Activated CD4-positive, alpha-beta memory T cell treated with anti-CD3 and anti-CD28 coated beads, Interleukin-2, amount 10 ng/mL, durations not matched to agents 7 days and 5 days (primary cell): ENCODE measurements at regions not wholly inside any gene's neighbourhood (a gene's known extent, or its start where the extent isn't known, plus 50 kb on each side); places are given as distances from the start of the nearest gene placed in this dataset.

ENCODE experiments used
- CTCF ChIA-PET: fragments of 350-600 bp; sonication (Branson Sonifier 250); formaldehyde crosslinking; loops from one replicate; lab custom pipeline; 2021; ENCODE audit warnings: antibody characterized with exemption, inconsistent platforms; lab: Charles Lee
- POLR2A ChIA-PET: fragments of 350-600 bp; sonication (Branson Sonifier 250); formaldehyde crosslinking; loops from one replicate; lab custom pipeline; 2021; ENCODE audit warnings: antibody characterized with exemption; lab: Charles Lee
- DNase-seq: peaks from one replicate; pipeline ENCODE4 v3.0.0-alpha.2; 2020
- H3K27ac Mint-ChIP-seq: one replicate; pipeline ENCODE4 v1.8.0; 2021; ENCODE audit warnings: mild to moderate bottlenecking, mixed read lengths
- H3K27me3 Mint-ChIP-seq: one replicate; pipeline ENCODE4 v1.8.0; 2021; ENCODE audit warnings: mixed read lengths
- H3K36me3 Mint-ChIP-seq: one replicate; pipeline ENCODE4 v1.8.0; 2021; ENCODE audit warnings: low read depth, mixed read lengths
- H3K4me1 Mint-ChIP-seq: one replicate; pipeline ENCODE4 v1.8.0; 2021; ENCODE audit warnings: mixed read lengths
- H3K4me3 Mint-ChIP-seq: one replicate; pipeline ENCODE4 v1.8.0; 2021; ENCODE audit warnings: mild to moderate bottlenecking, mixed read lengths
- H3K9me3 Mint-ChIP-seq: one replicate; pipeline ENCODE4 v1.8.0; 2021; ENCODE audit warnings: mixed read lengths

DNA sequence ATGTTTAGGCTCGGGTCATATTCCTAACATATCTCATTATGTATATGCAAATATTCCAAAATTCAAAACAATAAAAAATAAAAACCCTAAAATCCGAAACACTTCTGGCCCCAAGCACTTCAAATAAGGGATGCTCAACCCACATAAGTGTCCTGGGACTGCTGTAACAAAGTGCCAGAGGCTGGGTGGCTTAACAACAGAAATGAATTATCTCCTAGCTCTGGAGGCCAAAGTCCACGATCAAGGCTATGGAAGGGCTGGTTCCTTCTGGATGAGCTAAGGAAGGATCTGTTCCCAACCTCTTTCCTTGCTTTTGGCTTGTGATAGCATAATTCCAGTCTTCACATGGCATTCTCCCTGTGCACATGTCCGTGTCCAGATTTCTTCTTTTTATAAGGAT lies 181.6 kb upstream of the NFE2L3 start:
- H3K36me3 Mint-ChIP-seq: no peaks in the 10 kb centered on the region

DNA sequence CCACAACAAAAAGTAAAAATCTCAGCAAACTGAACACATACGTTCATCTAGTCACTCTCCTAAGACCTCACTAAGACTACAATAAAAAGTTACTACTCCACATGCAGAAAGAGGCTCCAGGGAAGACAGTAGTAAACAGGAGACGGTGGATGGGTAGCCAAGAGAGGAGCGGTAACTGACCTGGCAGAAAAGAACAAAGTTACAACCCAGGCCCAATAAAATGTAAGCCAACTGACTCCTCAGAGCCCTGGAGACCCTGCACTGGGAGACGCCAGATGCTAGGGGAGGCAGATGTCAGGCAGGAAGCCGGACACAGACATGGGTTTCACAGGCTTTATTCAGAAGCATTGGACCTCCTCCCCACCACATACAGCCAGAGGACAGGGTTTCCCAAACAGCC lies 181.1 kb upstream of the NFE2L3 start:
- ChIA-PET POLR2A (no interaction called here), CTCF (no interaction called here)
- Mint-ChIP-seq H3K36me3 (no peaks in the 10 kb centered on the region), H3K9me3 (no peaks in the 10 kb centered on the region), H3K4me1 (peaks cover 24% of the 10 kb centered on the region), H3K27me3 (peaks cover 17% of the 10 kb centered on the region), H3K27ac (no peak overlapping the region), H3K4me3 (no peak overlapping the region)
- DNase-seq: no peak

More for the DNA sequence above, 181.6 kb upstream of the NFE2L3 start:
- Mint-ChIP-seq H3K27ac (no peak overlapping the region), H3K4me1 (peaks cover 24% of the 10 kb centered on the region), H3K9me3 (no peaks in the 10 kb centered on the region), H3K27me3 (peaks cover 20% of the 10 kb centered on the region), H3K4me3 (no peak overlapping the region)
- CTCF ChIA-PET: no interaction called here
- DNase-seq: no peak
- POLR2A ChIA-PET: no interaction called here

DNA sequence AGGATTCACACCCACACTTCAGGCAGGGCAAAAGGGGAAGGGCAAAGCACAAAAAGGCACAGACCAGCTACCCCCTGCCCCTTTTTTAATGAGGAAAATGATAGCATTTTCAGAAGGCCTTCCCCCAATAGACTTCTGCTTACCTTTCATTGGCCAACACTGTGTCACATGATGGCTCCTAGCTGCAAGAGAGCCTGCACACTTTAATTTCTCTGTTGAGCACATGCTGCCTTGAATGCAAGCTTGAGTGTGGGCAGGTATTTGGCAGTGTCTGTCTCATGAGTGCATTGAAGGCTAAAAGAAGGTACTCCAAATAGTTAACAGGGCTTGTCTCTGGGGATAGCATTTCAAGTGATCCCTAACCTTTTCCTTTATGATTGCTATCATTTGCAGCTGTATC lies 175.4 kb upstream of the NFE2L3 start:
- Mint-ChIP-seq H3K4me3 (no peak overlapping the region), H3K27me3 (peaks cover 10% of the 10 kb centered on the region), H3K4me1 (no peaks in the 10 kb centered on the region), H3K27ac (no peak overlapping the region), H3K36me3 (no peaks in the 10 kb centered on the region), H3K9me3 (peaks cover 3% of the 10 kb centered on the region)
- ChIA-PET CTCF (no interaction called here), POLR2A (no interaction called here)
- DNase-seq: no peak

DNA sequence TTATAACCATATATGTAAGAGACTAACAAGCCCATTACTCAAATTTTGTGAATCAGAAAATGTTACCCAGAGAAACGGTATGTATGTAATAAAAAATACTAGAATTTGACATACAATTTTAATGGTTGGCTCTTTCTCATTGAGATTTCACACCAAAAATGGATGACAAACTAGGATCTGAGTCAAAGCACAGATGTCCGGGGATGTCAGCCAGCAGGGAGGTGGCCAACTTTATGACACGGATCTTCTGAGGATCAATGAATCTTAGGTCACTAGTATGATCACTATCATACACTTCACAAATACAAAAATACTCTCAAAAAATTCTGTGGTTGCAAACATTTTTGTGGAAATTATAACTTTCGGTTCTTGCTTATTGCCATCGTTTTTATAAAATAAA lies 173.5 kb upstream of the NFE2L3 start:
- peaks cover 4% of the 10 kb centered on the region for H3K27me3 Mint-ChIP-seq
- no peaks in the 10 kb centered on the region for H3K36me3 Mint-ChIP-seq
- POLR2A ChIA-PET: no interaction called here
- H3K27ac Mint-ChIP-seq: no peak overlapping the region
- H3K4me1 Mint-ChIP-seq: no peaks in the 10 kb centered on the region
- CTCF ChIA-PET: no interaction called here
- H3K9me3 Mint-ChIP-seq: peaks cover 3% of the 10 kb centered on the region
- DNase-seq: no peak
- H3K4me3 Mint-ChIP-seq: no peak overlapping the region

DNA sequence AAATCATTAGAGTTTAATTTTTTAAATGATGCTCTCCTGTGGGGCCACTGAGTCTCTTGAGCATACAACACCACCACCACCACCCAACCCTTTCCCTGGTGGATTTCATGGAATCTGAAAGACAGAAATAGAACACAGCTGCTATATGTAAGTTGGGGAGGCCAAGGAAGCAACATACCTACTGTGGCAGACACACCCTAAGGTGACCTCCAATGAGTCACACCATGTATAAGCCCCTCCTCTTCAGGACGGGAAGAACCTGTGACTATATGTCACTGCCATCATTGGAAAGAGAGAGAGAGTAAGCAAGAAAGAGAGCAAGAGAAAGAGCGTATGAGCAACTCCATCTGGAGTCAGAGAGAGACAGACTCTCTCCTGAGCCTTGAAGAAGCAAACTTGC lies 172.4 kb upstream of the NFE2L3 start:
- DNase-seq: no peak
- ChIA-PET CTCF (no interaction called here), POLR2A (no interaction called here)
- Mint-ChIP-seq H3K4me3 (no peak overlapping the region), H3K27me3 (peaks cover 7% of the 10 kb centered on the region), H3K36me3 (no peaks in the 10 kb centered on the region), H3K9me3 (peaks cover 3% of the 10 kb centered on the region), H3K27ac (no peak overlapping the region), H3K4me1 (no peaks in the 10 kb centered on the region)

DNA sequence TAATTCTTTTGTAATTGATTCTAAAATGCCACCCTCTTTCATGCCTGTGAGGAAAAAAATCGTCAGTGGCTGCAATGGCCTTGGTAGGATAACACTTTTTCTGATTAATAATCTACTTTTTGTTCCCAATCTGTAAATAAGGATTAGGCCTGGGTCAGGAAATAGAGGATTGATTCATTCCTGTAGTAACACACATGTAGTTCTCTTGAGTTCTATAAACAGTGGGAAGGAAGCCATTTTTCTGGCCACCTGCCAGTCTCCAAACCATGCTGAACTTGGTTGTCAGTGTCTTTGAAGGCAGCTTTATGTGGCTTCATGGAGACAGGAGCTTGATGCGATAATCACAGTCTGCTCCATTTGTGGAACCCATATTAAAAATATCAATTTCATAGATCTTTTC lies 169.3 kb upstream of the NFE2L3 start:
- H3K4me3 Mint-ChIP-seq: no peak overlapping the region

DNA sequence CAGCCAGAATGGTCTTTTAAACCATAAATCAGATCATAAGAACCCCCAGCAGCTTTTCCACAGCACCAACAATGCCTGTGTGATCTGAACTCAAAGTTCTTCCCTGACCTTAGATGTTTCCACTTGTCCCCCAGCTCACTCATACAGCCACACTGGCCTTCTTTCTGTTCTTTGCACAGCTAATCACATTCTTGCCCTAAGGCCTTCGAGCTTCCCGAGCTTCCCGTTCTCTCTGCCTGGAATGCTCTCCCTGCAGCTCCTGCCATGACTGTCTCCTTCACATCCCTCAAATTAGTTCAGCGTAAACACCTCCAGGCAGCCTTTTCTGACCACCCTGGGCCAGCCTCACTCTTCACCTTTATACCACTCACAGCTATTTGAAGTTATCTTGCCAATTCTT lies 166.8 kb upstream of the NFE2L3 start:
- CTCF ChIA-PET: no interaction called here
- DNase-seq: no peak
- Mint-ChIP-seq H3K9me3 (no peaks in the 10 kb centered on the region), H3K4me1 (peaks cover 2% of the 10 kb centered on the region), H3K4me3 (no peak overlapping the region), H3K27ac (no peak overlapping the region), H3K27me3 (peaks cover 14% of the 10 kb centered on the region), H3K36me3 (no peaks in the 10 kb centered on the region)
- POLR2A ChIA-PET: no interaction called here

More for the DNA sequence above, 169.3 kb upstream of the NFE2L3 start:
- H3K9me3 Mint-ChIP-seq: no peaks in the 10 kb centered on the region
- ChIA-PET POLR2A (no interaction called here), CTCF (no interaction called here)
- no peak overlapping the region for H3K27ac Mint-ChIP-seq
- no peak for DNase-seq
- peaks cover 11% of the 10 kb centered on the region for H3K27me3 Mint-ChIP-seq
- H3K4me1 Mint-ChIP-seq: peaks cover 2% of the 10 kb centered on the region
- no peaks in the 10 kb centered on the region for H3K36me3 Mint-ChIP-seq

DNA sequence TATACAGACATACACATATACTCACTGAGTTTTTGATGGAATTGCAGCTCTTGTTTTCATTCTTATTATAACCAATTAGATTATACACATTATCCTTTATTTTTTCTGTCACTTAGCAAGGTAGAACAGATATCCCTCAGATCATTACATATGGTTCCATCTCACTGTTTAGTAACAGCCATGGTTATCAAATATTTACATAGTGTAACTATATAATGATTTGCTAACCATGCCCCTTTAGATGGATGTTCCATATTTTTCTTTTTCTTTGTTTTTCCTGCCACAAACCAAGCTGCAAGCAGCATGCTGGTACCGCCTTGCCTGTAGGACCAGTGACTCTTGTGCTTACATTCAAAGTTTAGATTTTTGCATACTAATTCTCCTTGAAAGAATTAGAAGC lies 163.4 kb upstream of the NFE2L3 start:
- H3K27ac Mint-ChIP-seq: no peak overlapping the region
- no peak overlapping the region for H3K4me3 Mint-ChIP-seq
- POLR2A ChIA-PET: no interaction called here
- no peaks in the 10 kb centered on the region for H3K9me3 Mint-ChIP-seq
- peaks cover 2% of the 10 kb centered on the region for H3K4me1 Mint-ChIP-seq
- DNase-seq: no peak
- CTCF ChIA-PET: interaction anchor here (1.4 kb wide), 1 partner anchor 96 kb away, joined by 3 read pairs; no protein-coding TSS in a partner anchor
- H3K36me3 Mint-ChIP-seq: no peaks in the 10 kb centered on the region
- peaks cover 23% of the 10 kb centered on the region for H3K27me3 Mint-ChIP-seq

DNA sequence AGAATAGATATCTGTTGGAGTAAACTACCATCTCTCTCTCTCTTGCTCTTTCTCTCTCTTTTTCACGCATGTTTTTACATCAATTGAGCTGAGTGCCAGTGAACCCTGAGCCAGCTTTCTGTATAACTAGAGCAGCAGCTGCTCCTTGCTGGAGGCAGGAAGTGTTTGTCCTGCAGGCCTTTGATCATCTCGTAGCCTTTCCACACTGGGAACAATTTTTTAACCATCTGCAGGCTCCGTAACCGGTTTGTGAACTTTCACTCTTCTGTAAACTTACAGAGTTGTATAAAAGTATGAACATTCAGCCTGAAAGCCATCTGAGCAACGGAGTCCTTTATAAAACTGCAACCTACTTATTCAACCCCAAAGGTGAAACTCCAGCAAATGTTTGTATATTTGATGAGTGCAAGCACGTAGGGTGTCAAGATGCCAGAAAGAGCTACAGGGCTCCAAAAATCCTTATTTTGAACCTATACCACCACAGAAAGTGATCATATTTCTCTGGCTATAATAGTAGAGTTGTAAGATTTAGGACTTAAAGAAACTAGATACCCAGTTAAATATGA lies 162.8 kb upstream of the NFE2L3 start:
- Mint-ChIP-seq H3K4me3 (no peak overlapping the region), H3K27ac (no peak overlapping the region), H3K4me1 (peaks cover 2% of the 10 kb centered on the region), H3K36me3 (no peaks in the 10 kb centered on the region), H3K27me3 (peaks cover 23% of the 10 kb centered on the region), H3K9me3 (no peaks in the 10 kb centered on the region)
- DNase-seq: no peak
- POLR2A ChIA-PET: no interaction called here
- CTCF ChIA-PET: no interaction called here

DNA sequence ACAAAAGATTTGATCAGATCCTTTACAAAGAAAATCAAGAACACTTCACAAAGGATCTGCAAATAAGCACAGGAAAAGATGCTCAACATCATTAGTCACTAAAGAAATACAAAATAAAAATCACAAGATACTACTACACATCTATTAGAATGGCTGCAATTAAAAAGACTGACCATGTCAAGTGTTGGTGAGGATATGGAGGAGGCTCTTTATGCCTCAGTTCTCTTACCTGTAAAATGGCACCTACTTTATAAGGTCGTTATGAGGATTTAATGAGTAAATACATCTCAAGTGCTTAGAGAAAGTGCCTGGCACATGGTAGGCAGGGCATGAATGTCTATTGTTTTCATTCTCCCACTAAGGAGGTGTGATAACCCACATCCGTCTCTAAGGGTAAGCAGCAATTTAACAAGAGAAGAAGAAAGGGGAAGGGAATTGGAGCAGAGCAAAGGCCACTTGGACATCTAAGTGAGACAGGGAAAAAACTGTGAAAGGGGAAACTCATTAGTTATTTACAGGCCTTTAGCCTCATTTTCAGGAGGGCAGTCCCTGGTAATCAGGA lies 157.5 kb upstream of the NFE2L3 start:
- no peak for DNase-seq
- no peaks in the 10 kb centered on the region for H3K9me3 Mint-ChIP-seq
- peaks cover 5% of the 10 kb centered on the region for H3K4me1 Mint-ChIP-seq
- ChIA-PET CTCF (no interaction called here), POLR2A (no interaction called here)
- H3K27me3 Mint-ChIP-seq: peaks cover 20% of the 10 kb centered on the region
- H3K4me3 Mint-ChIP-seq: no peak overlapping the region
- H3K27ac Mint-ChIP-seq: no peak overlapping the region
- H3K36me3 Mint-ChIP-seq: no peaks in the 10 kb centered on the region

DNA sequence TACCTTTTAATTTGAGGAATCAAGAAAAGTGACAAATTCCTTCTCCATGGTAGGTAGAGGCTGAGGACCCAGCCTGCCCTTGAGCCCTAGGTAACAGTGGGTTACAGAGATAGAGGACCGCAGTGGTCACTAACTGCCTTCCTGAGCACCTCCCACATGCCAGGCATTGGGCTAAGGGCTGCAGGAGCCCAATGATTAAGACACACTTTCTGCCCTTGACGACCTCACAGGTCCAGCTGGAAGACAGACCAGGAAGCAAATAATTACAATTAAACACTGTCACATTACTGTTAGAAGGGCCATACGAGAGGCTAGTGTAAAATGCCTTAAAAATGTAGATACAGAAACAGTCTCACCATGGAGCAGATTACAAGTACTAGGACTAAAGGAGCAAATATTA lies 156.8 kb upstream of the NFE2L3 start:
- peaks cover 5% of the 10 kb centered on the region for H3K4me1 Mint-ChIP-seq
- no peaks in the 10 kb centered on the region for H3K36me3 Mint-ChIP-seq
- ChIA-PET CTCF (no interaction called here), POLR2A (no interaction called here)
- no peak overlapping the region for H3K4me3 Mint-ChIP-seq
- no peaks in the 10 kb centered on the region for H3K9me3 Mint-ChIP-seq
- no peak overlapping the region for H3K27ac Mint-ChIP-seq
- H3K27me3 Mint-ChIP-seq: peaks cover 20% of the 10 kb centered on the region
- no peak for DNase-seq

DNA sequence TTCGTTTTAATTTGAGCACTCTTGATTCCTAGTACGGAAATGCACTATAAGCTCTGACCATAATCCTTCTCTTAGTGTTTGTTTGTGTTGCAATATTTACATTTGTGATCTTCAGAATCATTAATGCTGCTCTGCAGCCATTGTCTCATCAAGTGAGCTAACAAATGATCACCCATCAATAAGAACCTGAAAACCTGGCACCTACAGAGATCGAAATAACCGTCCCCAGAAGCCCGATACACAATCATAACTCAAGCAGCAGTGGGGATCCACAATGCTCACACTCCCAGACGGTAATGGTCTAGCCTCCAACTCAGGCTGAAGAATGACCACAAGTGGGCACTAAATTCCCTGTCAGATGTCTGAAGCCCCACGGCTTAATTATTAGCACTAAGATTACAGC lies 156.0 kb upstream of the NFE2L3 start:
- Mint-ChIP-seq H3K27ac (no peak overlapping the region), H3K36me3 (no peaks in the 10 kb centered on the region), H3K9me3 (no peaks in the 10 kb centered on the region), H3K27me3 (peaks cover 15% of the 10 kb centered on the region), H3K4me3 (no peak overlapping the region), H3K4me1 (peaks cover 5% of the 10 kb centered on the region)
- POLR2A ChIA-PET: no interaction called here
- CTCF ChIA-PET: no interaction called here
- no peak for DNase-seq

DNA sequence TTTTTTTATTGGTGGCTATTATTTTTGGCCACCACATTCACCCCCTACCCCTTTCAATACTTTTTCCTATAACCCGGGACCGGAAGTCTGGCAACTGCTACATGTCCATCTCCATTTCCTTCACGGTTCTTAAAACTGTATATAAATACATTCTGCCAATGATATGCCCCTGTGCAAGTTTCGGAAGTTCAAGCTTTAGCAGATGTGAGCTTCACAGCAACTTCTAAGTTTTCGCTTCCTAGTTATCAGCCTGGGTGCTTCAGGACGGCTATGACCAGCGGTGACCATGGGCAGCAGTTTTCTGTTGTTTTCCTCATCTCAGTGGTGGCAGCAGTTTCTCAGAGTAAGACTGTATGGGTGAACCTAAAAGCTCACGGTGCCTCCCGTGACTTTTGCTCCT lies 153.5 kb upstream of the NFE2L3 start:
- no peak overlapping the region for H3K4me3 Mint-ChIP-seq
- no peak overlapping the region for H3K27ac Mint-ChIP-seq
- CTCF ChIA-PET: no interaction called here
- no peaks in the 10 kb centered on the region for H3K9me3 Mint-ChIP-seq
- peaks cover 17% of the 10 kb centered on the region for H3K27me3 Mint-ChIP-seq
- H3K4me1 Mint-ChIP-seq: peaks cover 5% of the 10 kb centered on the region
- no peaks in the 10 kb centered on the region for H3K36me3 Mint-ChIP-seq
- POLR2A ChIA-PET: no interaction called here
- DNase-seq: no peak

DNA sequence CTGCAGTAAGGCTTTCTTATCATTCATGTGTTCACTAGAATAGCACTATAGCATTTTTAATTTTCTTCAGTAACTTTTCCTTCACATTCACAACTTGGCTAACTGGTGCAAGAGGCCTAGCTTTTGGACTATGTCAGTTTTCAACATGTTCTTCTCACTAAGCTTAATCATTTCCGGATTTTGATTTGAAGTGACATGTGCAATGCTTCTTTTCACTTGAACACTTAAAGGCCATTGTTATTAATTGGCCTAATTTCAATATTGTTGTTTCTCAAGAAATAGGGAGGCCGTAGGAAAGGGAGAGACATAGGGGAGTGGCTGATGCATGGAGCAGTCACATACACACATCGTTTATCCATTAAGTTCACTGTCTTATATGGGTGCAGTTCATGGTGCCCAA lies 151.2 kb upstream of the NFE2L3 start:
- DNase-seq: no peak
- ChIA-PET POLR2A (no interaction called here), CTCF (no interaction called here)
- peaks cover 13% of the 10 kb centered on the region for H3K27me3 Mint-ChIP-seq
- no peak overlapping the region for H3K27ac Mint-ChIP-seq
- no peaks in the 10 kb centered on the region for H3K36me3 Mint-ChIP-seq
- H3K4me1 Mint-ChIP-seq: no peaks in the 10 kb centered on the region
- no peak overlapping the region for H3K4me3 Mint-ChIP-seq
- H3K9me3 Mint-ChIP-seq: no peaks in the 10 kb centered on the region
